ENCODE measurements at regions not wholly inside any gene's neighbourhood (a gene's known extent, or its start where the extent isn't known, plus 50 kb on each side); places are given as distances from the start of the nearest gene placed in this dataset.
"Not testable (repeated sequence)": the region's sequence is repeated elsewhere in the genome, so short reads cannot be mapped to it uniquely, and the experiment has no call there.

DNA sequence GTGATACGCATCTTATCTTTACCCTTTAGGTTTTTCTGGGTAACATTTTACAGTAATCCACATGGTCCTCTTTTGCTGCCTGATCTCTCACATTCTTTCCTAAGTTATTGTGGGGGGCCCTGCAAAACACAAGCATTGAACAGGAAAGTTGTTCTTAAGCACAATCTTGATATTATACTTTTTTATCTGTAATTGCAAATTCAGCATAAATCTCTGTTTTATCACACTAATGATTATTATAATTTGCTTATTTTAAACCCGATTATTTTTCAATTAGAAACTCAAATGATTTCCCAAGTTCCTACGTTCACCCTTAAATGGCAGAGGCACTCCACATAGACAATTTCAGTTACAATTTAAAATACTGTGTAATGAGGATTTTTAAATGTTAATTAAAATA, 386.0 kb upstream of the GYPC start:
- FAIRE-seq, result no peak

DNA sequence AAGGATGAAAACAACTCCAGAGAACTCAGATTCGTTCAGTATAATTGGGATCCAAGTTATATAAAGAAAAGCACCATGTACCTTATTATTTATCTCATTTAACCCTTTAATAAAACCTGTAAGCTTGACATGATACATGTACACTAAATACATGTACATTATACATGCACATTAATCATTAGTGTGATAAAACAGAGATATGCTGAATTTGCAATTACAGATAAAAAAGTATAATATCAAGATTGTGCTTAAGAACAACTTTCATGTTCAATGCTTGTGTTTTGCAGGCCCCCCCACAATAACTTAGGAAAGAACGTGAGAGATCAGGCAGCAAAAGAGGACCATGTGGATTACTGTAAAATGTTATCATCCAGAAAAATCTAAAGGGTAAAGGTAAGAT, 385.4 kb upstream of the GYPC start:
- no peak for FAIRE-seq

DNA sequence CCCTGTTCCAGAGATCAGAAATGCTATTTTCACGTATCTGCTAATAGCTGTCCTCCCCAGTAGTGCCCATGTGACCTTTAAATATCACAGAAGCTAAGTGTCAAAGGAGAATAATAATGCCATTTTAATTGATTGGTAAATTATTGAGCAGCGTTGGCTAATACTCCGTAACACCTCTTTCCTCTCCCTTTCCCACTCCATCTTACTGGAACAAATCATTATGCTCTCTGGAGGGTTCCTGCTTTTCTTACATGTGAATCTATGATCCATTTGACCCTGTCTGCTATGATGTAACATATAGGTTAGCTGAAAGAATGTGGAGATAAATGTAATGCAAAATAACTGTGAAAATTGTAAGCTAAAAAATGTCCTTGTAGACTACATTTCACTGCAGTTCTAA, 383.6 kb upstream of the GYPC start:
- FAIRE-seq, result no peak

DNA sequence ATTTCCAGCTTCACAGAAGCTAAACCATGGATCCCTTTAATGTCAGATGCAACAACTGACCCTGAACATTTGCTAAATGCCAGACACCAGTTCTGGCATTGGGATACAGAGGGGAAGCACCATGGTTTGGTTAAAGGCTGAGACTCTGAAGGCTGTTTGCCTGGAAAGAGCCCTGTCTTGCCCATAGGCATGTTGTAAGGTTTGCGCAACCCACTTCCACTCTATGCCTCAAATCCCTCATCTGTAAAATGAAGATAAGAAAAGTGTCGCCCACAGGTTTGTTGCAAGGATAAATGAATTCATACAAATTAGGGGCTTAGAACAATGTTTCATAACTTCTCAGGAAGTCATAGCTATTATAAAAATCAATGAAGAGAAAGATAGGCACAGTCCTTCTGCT, 380.9 kb upstream of the GYPC start:
- no peak for FAIRE-seq

DNA sequence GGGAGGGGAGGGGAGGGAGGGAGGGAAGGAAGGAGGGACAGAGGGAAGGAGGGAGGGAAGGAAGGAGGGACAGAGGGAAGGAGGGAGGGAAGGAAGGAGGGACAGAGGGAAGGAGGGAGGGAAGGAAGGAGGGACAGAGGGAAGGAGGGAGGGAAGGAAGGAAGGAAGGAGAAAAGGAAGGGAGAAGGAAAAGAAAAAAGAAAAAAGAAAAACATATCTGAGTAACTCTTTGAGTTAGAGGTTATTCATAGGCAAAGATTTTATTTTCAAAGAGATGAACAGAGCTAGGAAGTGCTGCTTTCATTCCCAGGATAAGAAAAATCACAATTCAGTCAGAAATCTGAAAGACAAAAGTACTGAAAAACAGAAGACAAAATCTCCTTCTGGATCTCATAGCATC, 379.7 kb upstream of the GYPC start:
- FAIRE-seq, result not testable (repeated sequence)

DNA sequence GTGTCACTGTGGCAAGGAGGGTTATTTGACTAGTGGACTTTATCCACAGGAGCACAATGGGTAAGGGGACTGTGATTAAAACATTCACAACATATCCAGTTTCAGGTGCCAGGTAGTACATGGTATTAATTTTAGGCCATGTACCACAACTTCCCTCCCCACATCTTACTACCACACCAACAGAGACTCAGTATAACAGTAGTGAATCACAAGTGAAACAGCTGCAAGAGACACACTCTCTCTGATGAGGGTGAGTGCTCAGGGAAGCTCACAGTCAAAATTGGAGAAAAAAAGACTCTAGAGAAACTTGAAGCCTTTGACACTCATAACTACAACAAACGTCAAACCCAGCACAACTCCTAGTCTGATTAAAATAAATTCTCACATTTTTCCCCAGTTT, 367.6 kb upstream of the GYPC start:
- FAIRE-seq, result no peak

DNA sequence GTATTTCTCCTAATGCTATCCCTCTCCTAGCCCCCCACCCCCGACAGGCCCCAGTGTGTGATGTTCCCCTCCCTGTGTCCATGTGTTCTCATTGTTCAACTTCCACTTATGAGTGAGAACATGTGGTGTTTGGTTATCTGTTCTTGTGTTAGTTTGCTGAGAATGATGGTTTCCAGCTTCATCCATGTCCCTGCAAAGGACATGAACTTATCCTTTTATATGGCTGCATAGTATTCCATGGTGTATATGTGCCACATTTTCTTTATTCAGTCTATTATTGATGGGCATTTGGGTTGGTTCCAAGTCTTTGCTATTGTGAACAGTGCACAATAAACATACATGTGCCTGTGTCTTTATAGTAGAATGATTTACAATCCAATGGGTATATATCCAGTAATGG, 362.0 kb upstream of the GYPC start:
- not testable (repeated sequence) for FAIRE-seq

DNA sequence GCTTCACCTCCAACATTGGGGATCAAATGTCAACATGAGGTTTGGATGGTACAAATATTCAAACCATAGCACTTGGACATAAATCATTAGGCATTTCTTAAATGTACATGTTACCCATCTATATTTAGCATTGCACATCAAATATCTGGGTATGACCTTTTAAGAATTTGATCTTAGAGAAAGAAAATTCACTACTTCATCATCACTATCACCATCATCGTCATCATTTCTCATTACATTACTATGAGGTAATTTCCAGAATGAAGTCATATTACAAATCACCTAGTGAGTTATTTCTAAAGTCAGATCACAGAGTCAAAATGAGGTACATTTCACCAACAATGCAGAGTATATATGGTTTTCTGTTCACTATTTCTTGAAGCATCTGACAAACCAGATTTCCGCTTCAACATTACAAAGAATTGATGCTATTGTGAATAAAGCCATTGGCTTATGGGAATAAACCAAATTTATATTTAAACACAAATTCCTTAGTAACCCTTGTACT, 356.4 kb upstream of the GYPC start:
- no peak for FAIRE-seq

DNA sequence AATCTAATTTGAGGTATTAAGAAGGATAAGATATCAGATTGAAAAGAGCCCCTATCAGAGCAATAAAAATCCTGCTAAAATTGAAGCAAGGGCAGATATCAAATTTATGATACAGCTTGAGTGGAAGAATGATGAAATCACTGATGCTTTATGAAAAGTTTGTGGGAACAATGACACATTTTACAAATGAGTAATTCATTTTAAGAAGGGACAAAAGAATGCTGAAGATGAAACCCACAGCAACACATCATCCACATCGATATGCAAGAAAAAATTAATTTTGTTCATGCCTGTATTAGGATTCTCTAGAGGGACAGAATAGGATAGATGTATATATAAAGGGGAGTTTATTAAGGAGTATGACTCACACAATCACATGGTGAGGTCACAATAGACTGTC, 355.6 kb upstream of the GYPC start:
- FAIRE-seq, result no peak

DNA sequence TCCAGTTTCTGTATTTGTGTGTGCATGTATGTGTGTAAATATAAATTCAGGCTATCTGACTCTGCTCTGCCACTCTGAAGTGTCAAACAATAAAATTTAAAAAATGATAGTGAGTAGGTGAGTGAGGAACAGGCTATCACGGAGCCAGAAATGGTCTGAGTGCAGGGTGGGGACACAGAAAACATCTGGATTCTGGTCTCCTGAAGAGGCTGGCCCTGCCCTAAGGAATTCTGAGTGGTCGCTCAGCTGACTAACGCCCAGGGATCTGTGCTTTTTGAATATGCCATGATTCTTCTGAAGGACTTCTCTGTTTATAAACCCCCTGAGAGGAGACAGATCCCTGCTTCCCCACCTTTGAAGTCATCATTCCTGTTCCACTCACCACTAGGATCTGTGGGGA, 353.9 kb upstream of the GYPC start:
- no peak for FAIRE-seq

DNA sequence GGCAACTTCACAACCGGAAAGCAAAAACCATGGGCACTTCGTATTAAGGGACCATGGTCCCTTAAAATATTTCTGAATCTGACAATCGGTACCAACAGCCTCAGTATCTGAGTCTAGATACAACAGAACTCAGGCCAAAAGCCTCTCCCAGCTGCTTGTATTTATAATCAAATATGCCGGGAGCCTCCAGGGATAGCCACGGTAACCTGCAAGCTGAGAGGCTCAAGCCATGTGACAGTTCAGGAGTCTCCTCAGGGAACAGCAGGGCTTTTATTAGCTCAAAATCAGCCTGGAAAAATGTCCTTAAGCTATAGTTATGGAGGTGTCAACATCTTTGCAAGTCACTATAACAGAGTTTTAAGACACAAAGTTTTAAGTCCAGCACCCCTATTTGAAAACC, 352.8 kb upstream of the GYPC start:
- FAIRE-seq, result no peak

DNA sequence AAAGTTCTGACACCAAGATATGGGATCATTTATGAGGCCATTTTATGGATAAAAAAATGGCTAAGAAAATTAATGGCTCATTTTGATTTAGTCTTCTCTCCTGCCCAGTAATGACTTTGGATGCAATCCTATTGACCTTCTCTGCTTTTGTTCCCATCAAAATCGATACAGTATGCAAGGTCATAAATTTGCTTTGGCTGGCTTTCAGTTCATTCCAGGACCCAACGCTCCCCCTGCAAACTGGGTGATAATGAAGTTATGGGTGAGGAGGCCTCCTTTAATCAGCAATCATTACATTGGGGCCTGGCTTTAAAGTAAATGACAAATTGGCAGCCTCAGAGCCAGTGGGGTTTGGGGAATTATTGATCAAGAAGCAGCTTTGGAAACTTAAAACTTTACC, 351.8 kb upstream of the GYPC start:
- FAIRE-seq, result no peak

DNA sequence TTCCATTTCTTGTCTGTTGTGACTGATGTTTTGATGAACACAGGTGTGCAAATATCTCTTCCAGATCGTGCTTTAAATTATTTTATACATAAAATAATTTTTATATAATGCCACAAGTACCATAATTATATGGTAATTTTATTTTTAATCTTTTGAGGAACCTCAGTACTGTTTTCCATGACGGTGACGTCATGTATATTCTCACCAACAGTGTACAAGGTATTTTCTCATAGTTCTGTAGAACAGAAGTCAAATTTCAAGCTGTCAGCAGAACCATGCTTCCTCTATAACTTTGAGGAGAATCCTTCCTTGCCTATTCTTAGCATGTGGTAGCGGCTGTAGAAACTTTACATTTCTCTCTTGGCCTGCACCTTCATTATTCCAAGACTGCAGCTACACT, 349.4 kb upstream of the GYPC start:
- FAIRE-seq, result no peak

DNA sequence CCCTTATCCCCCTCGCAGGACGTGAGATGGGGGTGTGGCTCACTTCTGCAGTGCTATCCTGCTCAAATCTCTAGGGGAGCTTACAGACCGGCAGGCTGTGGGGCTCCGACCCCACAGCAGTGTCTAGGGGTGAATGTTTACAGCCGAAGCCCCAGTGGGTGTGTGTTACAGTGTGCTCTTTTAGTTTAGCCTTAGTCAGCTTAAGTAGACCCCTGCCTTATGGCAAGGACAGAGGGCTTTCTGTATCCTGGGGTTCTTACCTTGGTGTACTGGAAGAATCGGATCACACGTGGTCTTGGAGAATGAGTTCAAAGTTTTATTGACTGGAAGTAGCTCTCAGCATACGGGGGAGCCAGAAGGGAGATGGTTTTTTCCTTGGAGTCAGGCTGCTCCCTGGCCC, 348.2 kb upstream of the GYPC start:
- no peak for FAIRE-seq

DNA sequence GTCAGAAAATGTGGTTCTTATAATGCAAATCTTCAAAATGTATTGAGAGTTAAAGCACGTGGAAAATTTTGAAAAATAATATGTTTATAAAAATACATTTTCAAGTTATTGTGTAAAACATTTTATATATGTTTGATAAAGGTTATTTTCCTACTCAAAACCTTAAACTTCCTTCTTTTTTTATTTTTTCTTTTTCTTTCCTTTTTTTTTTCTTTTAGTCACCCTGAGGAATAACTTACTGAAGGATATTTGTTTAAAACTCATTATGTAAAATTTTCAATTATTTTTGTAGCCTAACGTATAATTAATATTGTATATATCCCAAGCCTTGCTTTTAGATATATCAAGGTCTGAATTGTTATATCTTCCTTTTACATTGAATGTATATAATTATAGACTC, 346.8 kb upstream of the GYPC start:
- no peak for FAIRE-seq

DNA sequence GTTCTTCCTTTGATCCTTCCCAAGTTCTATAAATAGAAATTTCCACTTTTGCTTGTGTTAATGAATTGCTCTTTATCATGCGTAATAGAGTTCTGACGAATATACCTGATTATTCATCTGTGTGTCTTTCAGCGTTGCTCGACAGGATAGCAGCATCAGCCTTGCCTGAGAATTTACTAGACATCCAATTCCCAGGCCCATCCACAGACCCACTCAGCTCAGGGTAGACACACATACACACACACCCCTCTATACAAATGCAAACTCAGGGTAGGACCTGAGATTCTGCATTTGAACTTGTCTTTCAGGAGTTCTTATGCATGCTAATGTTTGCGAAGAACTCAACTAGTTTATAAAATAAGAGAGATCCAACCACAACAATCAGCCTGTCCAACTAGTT, 343.4 kb upstream of the GYPC start:
- no peak for FAIRE-seq

DNA sequence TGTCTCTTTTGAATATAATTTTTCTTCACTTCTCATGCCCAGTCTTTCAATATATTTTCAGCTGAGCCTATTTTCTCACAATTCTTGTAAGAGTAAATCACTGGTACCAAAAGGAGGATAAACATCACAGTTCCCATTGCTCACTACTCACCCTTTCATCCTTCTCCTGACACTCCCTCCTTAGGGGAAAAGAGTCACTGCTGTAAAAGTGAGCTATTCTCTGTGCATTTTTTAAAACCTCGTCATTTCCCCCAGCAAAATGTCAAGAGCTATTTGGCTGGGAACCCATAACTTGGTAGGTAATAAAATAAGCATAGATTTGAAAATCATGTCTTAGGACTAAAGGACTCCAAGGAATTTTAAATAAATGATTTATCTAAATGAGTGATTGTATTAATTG, 340.1 kb upstream of the GYPC start:
- FAIRE-seq, result no peak

DNA sequence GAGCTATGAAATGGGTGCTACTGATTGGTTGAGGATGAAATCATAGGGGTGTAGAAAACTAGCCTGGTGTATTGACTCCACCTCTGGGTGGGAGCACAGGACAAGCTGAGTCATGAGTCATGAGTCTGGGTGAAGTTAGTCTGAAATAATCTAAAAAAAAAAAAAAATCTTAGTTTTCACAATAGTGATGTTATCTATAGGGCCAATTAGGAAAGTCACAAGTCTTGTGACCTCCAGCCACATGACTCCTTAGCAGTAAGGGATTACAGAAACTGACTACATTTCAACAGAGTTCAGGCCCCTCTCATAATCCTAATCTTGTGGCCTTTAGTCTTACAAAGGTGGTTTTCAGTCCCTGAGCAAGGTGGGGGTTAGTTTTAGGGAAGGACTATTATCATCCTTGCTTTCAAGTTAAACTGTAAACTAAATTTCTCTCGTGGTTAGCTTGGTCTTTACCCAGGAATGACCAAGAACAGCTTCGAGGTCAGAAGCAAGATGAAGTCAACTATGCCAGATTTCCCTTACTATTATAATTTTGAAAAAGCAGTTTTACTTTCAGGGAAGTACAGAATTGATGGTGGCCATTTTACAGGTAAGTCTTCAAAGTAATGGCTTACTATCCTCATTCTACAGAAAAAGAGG, 338.0 kb upstream of the GYPC start:
- FAIRE-seq, result no peak

DNA sequence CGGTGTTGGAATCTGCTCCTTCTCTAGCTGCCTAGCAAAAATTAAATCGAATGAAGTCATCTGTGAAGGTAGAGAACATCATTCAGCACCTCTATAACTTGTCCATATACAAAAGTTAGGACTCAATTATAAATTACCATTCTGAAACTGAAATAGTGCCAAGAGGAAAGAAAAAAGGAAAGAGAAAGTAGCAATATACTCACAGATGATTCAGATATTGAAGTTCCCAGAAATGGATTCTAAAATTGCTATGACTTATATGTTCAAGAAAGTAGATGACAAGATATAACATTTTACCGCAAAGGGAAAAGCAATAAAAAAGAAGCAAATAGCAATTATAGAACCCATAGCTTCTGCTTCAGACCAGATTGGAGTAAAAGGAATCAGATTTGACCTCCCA, 333.6 kb upstream of the GYPC start:
- FAIRE-seq, result no peak

DNA sequence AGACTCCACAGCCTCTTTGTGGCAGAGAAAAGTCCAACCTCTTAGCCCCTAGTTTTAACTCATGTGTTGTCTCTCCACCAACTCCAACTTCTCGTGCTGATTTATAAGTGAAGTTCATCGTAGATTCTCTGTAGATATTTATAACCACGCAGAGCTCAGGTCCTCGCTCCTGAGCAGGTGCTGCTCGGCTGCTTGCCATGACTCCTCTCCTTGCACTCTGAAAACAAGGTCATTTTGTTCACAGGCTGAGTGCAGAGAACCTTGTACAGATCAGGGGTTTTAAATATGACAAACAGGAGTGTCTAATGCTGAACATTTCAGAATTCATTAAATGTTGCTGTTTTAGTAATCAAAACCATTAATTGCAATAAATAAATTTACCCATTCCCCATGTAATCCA, 330.8 kb upstream of the GYPC start:
- no peak for FAIRE-seq

DNA sequence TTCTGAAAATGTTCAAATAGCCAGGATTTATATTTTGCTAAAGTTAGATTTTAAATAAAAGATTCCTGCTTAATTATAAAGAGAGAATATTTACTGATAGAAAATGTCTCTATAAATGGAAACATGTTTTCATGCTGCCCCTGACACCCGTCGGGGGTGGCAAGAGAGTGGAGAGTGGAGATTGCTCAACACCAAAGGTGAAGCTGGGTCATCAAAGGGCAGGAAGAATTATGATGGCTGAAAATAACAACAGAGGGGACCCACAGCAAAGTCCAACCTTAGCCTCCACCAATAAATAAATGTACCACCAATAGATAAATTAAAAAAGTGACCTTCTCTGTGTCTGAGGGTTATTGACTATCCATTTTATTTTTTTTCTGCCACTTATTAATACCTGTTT, 326.8 kb upstream of the GYPC start:
- no peak for FAIRE-seq

DNA sequence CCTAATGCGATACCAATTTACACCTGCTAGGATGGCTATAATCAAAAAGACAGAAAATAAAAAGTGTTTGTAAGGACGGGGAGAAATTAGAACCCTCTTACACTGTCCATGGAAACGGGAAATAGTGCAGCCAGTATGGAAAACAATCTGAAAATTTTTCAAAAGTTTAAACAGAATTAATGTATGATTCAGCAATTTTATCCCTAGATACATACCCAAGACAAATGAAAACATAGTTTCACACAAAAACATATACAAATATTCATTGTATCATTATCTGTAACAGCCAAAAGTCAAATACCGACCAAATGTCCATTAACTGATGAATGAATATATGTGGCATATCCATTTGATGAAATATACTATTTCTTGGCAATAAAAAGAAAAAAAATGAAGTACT, 313.5 kb upstream of the GYPC start:
- FAIRE-seq, result no peak

DNA sequence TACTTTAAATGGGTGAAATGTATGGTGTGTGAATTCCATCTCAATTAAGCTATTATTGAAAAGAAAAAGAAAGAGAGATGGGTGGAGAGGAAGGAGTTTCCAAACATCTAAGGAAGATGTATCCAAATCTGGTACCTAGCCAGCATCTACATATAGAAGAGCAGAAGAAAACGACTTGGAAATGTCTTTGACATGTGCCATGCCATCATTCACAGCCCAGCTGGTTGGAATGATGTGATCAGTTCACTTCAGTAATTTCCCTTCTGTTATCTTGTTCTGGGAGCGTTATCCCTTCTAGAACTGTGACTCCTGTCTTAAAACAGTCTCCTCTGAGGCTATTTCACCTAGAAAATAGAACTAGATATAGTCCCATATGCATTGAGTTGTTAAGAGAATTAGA, 312.8 kb upstream of the GYPC start:
- no peak for FAIRE-seq

DNA sequence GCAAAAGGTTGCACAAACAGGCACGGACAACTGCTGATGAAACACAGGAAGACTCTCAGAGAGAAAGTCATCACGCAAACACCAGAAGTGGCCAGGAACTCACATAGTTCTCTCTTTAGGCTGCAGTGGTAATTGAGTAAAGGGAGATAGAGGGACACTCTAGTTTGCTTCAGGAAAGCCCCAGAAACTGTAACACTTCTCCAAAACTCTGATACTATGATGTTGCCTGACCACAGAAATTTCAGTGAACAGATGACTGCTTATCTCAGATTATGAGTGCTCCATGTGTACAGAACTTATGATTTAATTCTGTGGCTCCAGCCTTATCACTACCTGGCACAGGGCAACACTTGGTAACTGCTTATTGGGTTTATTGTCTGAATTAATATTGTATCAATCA, 311.5 kb upstream of the GYPC start:
- no peak for FAIRE-seq

DNA sequence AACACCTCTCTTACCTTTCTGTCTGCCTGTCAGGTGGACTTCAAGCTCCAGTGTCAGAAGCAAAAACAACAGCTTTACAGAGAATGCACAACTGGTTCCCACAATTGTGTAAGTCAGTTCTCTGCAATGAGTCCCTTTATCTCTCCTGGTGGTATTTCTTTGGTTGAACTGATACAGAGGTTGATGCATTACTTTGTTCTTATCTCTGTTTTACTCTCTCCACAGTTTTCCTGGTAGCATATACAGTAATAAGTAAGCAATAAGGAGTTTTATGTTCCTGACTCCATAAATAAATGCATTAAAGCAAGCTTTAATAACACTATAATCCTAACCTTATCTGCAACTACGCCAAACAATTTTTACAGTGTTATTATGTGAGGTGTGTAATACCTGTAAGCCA, 310.3 kb upstream of the GYPC start:
- no peak for FAIRE-seq

DNA sequence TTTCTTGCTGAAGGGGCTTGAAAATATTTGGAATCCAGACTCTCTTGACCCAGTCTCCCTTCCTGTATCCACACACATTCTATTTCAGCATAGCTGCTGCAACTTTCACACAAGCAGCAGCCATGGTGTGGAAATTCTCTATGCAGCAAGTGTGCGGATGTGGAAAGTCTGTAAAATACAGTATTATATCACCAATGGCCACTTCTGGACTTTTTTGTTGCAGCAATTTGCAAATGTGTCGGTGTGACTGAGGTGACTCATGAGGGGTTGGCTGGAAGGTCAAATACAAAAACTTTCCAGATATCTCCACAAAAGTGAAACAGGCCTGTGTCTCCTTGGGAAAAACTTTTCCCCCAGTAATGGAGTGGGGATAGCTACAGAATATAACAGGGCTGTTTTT, 299.3 kb upstream of the GYPC start:
- no peak for FAIRE-seq

All from islet of Langerhans (tissue), 1 donor.